HCT116 (cell line): ENCODE measurements at regions not wholly inside any gene's neighbourhood (a gene's known extent, or its start where the extent isn't known, plus 50 kb on each side); places are given as distances from the start of the nearest gene placed in this dataset.

Source experiments
- ATAC-seq: fragments of 200-7000 bp; cut with Tn5 transposase; 2 replicates; pipeline ENCODE4 v1.9.1; 2020; ENCODE audit warnings: mild to moderate bottlenecking, moderate library complexity
- BruUV-seq: library from RNA; stranded (reverse); fragments of 400-500 nt; replicated peaks from 2 replicates; lab custom pipeline; 2021; lab: Mats Ljungman, UMichigan
- CTCF ChIA-PET: fragments of 300-600 bp; sonication (Branson Sonifier 250); formaldehyde crosslinking; loops from one replicate; lab custom pipeline; 2021; ENCODE audit warnings: antibody characterized with exemption; lab: Charles Lee
- POLR2A ChIA-PET: fragments of 300-600, 350-600 bp; sonication (Branson Sonifier 250); formaldehyde crosslinking; loops from one replicate; lab custom pipeline; 2021; ENCODE audit warnings: antibody characterized with exemption; lab: Charles Lee
- RAD21 ChIA-PET, 2 experiments: fragments of 300-600 bp; sonication (Branson Sonifier 250); formaldehyde crosslinking; loops; one replicate each; lab custom pipeline; 2023; ENCODE audit warnings: low total read pairs in 2 of 2; ENCODE audit not compliant: uncharacterized antibody in 2 of 2, unreplicated experiment in 2 of 2, low non-redundant PET in 1 of 2; lab: Charles Lee
- DNase-seq: peaks from one replicate; pipeline ENCODE4 v3.0.0-alpha.2; 2010; ENCODE audit warnings: low read depth, low spot score
- H2AFZ ChIP-seq: fragments of 200-600 bp; shearing (Covaris generic), sonication (generic); 2 replicates; pipeline ENCODE4 v1.6.1; 2017; ENCODE audit warnings: low read depth, mixed run types, mixed read lengths, antibody characterized with exemption, low read length; ENCODE audit not compliant: poor library complexity, severe bottlenecking
- H3K27ac ChIP-seq: 2 replicates; pipeline ENCODE4 v1.5.1; 2012; ENCODE audit warnings: low read depth, low read length
- H3K27me3 ChIP-seq: fragments of 200-600 bp; sonication (generic); 2 replicates; pipeline ENCODE4 v1.6.1; 2016; ENCODE audit warnings: mixed run types, low read length, mixed read lengths; ENCODE audit not compliant: insufficient read depth
- H3K36me3 ChIP-seq, 2 experiments: fragments of 200-500 bp in 1 of 2; fragments of 200-600 bp in 1 of 2; sonication (Bioruptor generic) in 1 of 2; sonication (generic) in 1 of 2; 2 replicates each; pipeline versions ENCODE4 v1.5.1 to v1.6.1; 2014 to 2016; ENCODE audit warnings: low read length in 2 of 2, inconsistent platforms in 1 of 2, mixed read lengths in 1 of 2, mixed run types in 1 of 2; ENCODE audit not compliant: insufficient read depth in 2 of 2, control insufficient read depth in 1 of 2
- H3K4me1 ChIP-seq, 2 experiments: fragments of 200-600 bp in 1 of 2; sonication (generic) in 1 of 2; 2 replicates each; pipeline versions ENCODE4 v1.5.1 to v1.6.1; 2012 to 2017; ENCODE audit warnings: low read length in 2 of 2, inconsistent platforms in 1 of 2, mild to moderate bottlenecking in 1 of 2, mixed read lengths in 1 of 2, mixed run types in 1 of 2, moderate library complexity in 1 of 2; ENCODE audit not compliant: insufficient read depth in 2 of 2, control insufficient read depth in 1 of 2
- H3K4me2 ChIP-seq: fragments of 200-600 bp; sonication (generic); 2 replicates; pipeline ENCODE4 v1.6.1; 2017; ENCODE audit warnings: mixed run types, low read length, mixed read lengths
- H3K4me3 ChIP-seq, 2 experiments: fragments of 200-600 bp in 1 of 2; sonication (generic) in 1 of 2; replicated peaks in 1 of 2; 2 replicates each; pipeline ENCODE4 v1.5.1; 2011 to 2016; ENCODE audit warnings: low read length in 2 of 2, control low read depth in 1 of 2, low read depth in 1 of 2, mild to moderate bottlenecking in 1 of 2, mixed read lengths in 1 of 2, mixed run types in 1 of 2
- H3K79me2 ChIP-seq: fragments of 200-600 bp; sonication (generic); 2 replicates; pipeline ENCODE4 v1.6.1; 2017; ENCODE audit warnings: mild to moderate bottlenecking, mixed run types, low read length, moderate library complexity, mixed read lengths; ENCODE audit not compliant: insufficient read depth
- H3K9ac ChIP-seq: fragments of 200-600 bp; sonication (generic); 2 replicates; pipeline ENCODE4 v1.6.1; 2016; ENCODE audit warnings: low read length, mixed read lengths
- H3K9me2 ChIP-seq: fragments of 200-600 bp; sonication (generic), shearing (Covaris generic); 2 replicates; pipeline ENCODE4 v1.6.1; 2017; ENCODE audit warnings: mixed run types, mild to moderate bottlenecking, moderate library complexity; ENCODE audit not compliant: insufficient read depth
- H3K9me3 ChIP-seq, 2 experiments: fragments of 200-500 bp in 1 of 2; fragments of 200-600 bp in 1 of 2; sonication (Bioruptor generic) in 1 of 2; sonication (generic) in 1 of 2; 2 replicates each; pipeline ENCODE4 v1.6.1; 2014 to 2017; ENCODE audit warnings: low read length in 2 of 2, mixed read lengths in 2 of 2, inconsistent platforms in 1 of 2, low read depth in 1 of 2, mild to moderate bottlenecking in 1 of 2, mixed run types in 1 of 2, moderate library complexity in 1 of 2; ENCODE audit not compliant: control insufficient read depth in 1 of 2, insufficient read depth in 1 of 2
- H4K20me1 ChIP-seq: fragments of 200-600 bp; sonication (generic), shearing (Covaris generic); 2 replicates; pipeline ENCODE4 v1.6.1; 2017; ENCODE audit warnings: mixed run types, mild to moderate bottlenecking, moderate library complexity; ENCODE audit not compliant: insufficient read depth
- ATF3 ChIP-seq: IDR thresholded peaks from 2 replicates; pipeline ENCODE4 v1.6.1; 2012
- EZH2phosphoT487 ChIP-seq: fragments of 200-600 bp; IDR thresholded peaks from 2 replicates; pipeline ENCODE4 v1.6.1; 2018; ENCODE audit warnings: antibody characterized with exemption, borderline replicate concordance
- RAD21 ChIP-seq: IDR thresholded peaks from 2 replicates; pipeline ENCODE4 v1.6.1; 2012; ENCODE audit warnings: low read depth, mild to moderate bottlenecking
- SRF ChIP-seq: IDR thresholded peaks from 2 replicates; pipeline ENCODE4 v1.6.1; 2012; ENCODE audit warnings: low read depth
- YY1 ChIP-seq: IDR thresholded peaks from 2 replicates; pipeline ENCODE4 v1.6.1; 2011; ENCODE audit warnings: low read length, low read depth, moderate library complexity, mild to moderate bottlenecking; ENCODE audit not compliant: insufficient replicate concordance; ENCODE audit errors: extremely low read depth
- ZBTB33 ChIP-seq: IDR thresholded peaks from 2 replicates; pipeline ENCODE4 v1.6.1; 2011; ENCODE audit warnings: mild to moderate bottlenecking, low read length, moderate library complexity; ENCODE audit not compliant: insufficient replicate concordance; ENCODE audit errors: extremely low read depth
- ZFX ChIP-seq: fragments of 450-650 bp; IDR thresholded peaks from 2 replicates; pipeline ENCODE4 v1.6.1; 2017
- intact Hi-C: fragments of 100-400 bp; cut with micrococcal nuclease; formaldehyde crosslinking; loops from 2 replicates; pipeline ENCODE4 v1.10.0; 2022
- TF ChIP-seq, protein P1 (sequence below): IDR thresholded peaks from 2 replicates; pipeline ENCODE4 v1.6.1; 2012; ENCODE audit warnings: low read depth
- TF ChIP-seq, protein P2 (sequence below), 3 experiments: fragments of 200-600 bp in 1 of 3; sonication (generic) in 1 of 3; IDR thresholded peaks in 2 of 3; conservative IDR thresholded peaks in 1 of 3; 2 replicates each; pipeline ENCODE4 v1.5.1; 2012 to 2017; ENCODE audit warnings: low read depth in 2 of 3, low read length in 2 of 3, antibody characterized with exemption in 1 of 3, borderline replicate concordance in 1 of 3, control low read depth in 1 of 3, mild to moderate bottlenecking in 1 of 3, mixed read lengths in 1 of 3, mixed run types in 1 of 3, moderate library complexity in 1 of 3; ENCODE audit not compliant: insufficient read depth in 1 of 3

DNA sequence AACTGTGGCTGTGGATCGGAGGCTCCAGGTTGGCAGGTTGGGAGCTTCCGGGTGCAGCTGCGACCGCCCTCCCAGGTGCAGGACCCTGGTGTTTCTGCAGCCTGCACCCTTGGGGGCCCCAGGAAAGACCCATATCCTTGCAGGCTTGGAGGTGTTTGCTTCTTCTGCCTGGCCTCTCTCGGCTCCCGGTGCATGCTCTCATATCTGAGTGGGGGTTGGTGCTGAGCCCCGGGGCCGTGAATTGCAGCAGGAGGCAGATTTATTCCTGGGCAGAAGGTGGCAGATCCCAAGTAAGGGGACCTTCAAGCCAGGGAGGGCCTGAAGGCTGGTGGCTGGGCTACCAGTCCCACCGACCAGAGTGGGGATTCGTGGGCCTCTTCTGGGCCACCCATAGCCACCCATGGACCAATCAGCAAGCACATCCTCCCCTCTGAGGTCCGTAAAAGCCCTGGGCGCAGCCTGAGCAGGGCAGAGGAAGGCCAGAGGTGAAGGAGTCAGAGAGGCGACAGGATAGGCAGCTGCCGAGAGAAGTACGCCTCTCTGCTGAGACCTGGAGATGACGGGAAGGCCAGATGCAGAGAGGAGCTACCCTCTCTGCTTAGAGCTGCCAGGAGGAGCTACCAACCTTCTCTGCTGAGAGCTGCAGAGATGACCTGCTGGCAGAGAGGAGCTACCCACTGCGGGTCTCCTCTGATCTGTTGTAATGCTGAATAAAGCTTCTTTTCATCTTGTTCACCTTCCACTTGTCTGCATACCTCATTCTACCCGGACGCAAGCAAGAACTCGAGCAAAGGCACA lies 1279.0 kb upstream of the LRRTM1 start (continued):
- TF ChIP-seq, protein P1, sequence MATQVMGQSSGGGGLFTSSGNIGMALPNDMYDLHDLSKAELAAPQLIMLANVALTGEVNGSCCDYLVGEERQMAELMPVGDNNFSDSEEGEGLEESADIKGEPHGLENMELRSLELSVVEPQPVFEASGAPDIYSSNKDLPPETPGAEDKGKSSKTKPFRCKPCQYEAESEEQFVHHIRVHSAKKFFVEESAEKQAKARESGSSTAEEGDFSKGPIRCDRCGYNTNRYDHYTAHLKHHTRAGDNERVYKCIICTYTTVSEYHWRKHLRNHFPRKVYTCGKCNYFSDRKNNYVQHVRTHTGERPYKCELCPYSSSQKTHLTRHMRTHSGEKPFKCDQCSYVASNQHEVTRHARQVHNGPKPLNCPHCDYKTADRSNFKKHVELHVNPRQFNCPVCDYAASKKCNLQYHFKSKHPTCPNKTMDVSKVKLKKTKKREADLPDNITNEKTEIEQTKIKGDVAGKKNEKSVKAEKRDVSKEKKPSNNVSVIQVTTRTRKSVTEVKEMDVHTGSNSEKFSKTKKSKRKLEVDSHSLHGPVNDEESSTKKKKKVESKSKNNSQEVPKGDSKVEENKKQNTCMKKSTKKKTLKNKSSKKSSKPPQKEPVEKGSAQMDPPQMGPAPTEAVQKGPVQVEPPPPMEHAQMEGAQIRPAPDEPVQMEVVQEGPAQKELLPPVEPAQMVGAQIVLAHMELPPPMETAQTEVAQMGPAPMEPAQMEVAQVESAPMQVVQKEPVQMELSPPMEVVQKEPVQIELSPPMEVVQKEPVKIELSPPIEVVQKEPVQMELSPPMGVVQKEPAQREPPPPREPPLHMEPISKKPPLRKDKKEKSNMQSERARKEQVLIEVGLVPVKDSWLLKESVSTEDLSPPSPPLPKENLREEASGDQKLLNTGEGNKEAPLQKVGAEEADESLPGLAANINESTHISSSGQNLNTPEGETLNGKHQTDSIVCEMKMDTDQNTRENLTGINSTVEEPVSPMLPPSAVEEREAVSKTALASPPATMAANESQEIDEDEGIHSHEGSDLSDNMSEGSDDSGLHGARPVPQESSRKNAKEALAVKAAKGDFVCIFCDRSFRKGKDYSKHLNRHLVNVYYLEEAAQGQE: no peak
- TF ChIP-seq ZBTB33: no peak
- TF ChIP-seq, all 23 proteins: peak for 0

DNA sequence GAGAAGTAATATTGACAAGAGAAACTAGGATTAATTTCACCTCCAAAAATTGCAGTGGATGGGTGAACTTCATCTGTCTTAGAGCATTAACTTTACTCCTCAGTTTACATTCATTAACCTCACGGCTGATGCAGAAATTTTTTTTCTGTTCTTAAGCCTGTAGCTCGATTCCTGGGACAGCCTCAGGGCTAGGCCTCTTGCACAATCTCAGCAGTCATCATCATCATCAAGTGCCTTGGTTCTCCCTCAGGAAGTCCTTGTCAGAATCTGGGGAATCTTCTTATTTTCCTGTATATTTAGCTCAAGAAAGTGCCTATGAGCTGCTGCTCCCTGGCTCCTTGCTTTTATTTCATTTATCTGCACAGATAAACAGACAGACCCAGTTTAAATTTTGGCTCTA lies 1272.2 kb upstream of the LRRTM1 start:
- DNase-seq (no peak), ATAC-seq (no peak)
- BruUV-seq: no TSS peak
- Histone ChIP-seq H3K9me3 (no peaks in the 10 kb centered on the region), H4K20me1 (no peaks in the 10 kb centered on the region), H3K27me3 (no peaks in the 10 kb centered on the region), H2AFZ (no peak overlapping the region), H3K4me1 (no peaks in the 10 kb centered on the region), H3K9ac (no peak overlapping the region), H3K4me3 (no peak overlapping the region), H3K27ac (no peak overlapping the region), H3K4me2 (no peak overlapping the region), H3K9me2 (no peaks in the 10 kb centered on the region; the same call in 1 of the 2 replicates), H3K36me3 (no peaks in the 10 kb centered on the region), H3K79me2 (no peaks in the 10 kb centered on the region)
- ChIA-PET RAD21 (no interaction called here), CTCF (no interaction called here), POLR2A (no interaction called here)
- intact Hi-C loops: no loop called here
- TF ChIP-seq ZFX (no peak), RAD21 (no peak), EZH2phosphoT487 (no peak), YY1 (no peak), SRF (no peak), ATF3 (no peak)
- TF ChIP-seq, protein P1: no peak
- TF ChIP-seq, protein P2, sequence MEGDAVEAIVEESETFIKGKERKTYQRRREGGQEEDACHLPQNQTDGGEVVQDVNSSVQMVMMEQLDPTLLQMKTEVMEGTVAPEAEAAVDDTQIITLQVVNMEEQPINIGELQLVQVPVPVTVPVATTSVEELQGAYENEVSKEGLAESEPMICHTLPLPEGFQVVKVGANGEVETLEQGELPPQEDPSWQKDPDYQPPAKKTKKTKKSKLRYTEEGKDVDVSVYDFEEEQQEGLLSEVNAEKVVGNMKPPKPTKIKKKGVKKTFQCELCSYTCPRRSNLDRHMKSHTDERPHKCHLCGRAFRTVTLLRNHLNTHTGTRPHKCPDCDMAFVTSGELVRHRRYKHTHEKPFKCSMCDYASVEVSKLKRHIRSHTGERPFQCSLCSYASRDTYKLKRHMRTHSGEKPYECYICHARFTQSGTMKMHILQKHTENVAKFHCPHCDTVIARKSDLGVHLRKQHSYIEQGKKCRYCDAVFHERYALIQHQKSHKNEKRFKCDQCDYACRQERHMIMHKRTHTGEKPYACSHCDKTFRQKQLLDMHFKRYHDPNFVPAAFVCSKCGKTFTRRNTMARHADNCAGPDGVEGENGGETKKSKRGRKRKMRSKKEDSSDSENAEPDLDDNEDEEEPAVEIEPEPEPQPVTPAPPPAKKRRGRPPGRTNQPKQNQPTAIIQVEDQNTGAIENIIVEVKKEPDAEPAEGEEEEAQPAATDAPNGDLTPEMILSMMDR (IDR thresholded peaks at IDR 0.05 in 2 of 3, conservative IDR thresholded peaks at IDR 0.05 in 1 of 3; ENCODE audit: borderline replicate concordance in 1 of 3, insufficient read depth in 1 of 3, low read depth in 2 of 3, low read length in 2 of 3): no peak
